Suprapubic skin (tissue), 4 donors: ENCODE measurements at regions not wholly inside any gene's neighbourhood (a gene's known extent, or its start where the extent isn't known, plus 50 kb on each side); places are given as distances from the start of the nearest gene placed in this dataset.

ENCODE experiments used
- CTCF ChIP-seq, 2 donors: fragments of 200-600 bp in 1 of 2; fragments of 450-650 bp in 1 of 2; sonication (generic) in 1 of 2; IDR thresholded peaks; one replicate each; pipeline ENCODE4 v1.5.1; 2016 to 2019; ENCODE audit warnings: antibody characterized with exemption in 2 of 2, mild to moderate bottlenecking in 1 of 2, moderate library complexity in 1 of 2
- EP300 ChIP-seq: sonication (generic); formaldehyde crosslinking; IDR thresholded peaks from one replicate; pipeline ENCODE4 v1.6.1; 2017; ENCODE audit warnings: antibody characterized with exemption
- POLR2A ChIP-seq, 2 donors: fragments of 450-650 bp; IDR thresholded peaks; one replicate each; pipeline ENCODE4 v1.6.1; 2017; ENCODE audit warnings: antibody characterized with exemption in 2 of 2, mild to moderate bottlenecking in 2 of 2, moderate library complexity in 2 of 2
- POLR2AphosphoS5 ChIP-seq, 3 donors: sonication (generic); formaldehyde crosslinking; IDR thresholded peaks; one replicate each; pipeline ENCODE4 v1.6.1; 2017; ENCODE audit warnings: antibody characterized with exemption in 3 of 3

GRCh38 chr15:39438799-39439592 lies 141.9 kb upstream of the THBS1 start:
- TF ChIP-seq CTCF (IDR thresholded peaks at IDR 0.05) (no peak), POLR2A (IDR thresholded peaks at IDR 0.05) (no peak), POLR2AphosphoS5 (IDR thresholded peaks at IDR 0.05) (no peak), EP300 (no peak)
